ENCODE measurements at regions not wholly inside any gene's neighbourhood (a gene's known extent, or its start where the extent isn't known, plus 50 kb on each side); places are given as distances from the start of the nearest gene placed in this dataset.

GRCh38 chr2:18860179-18860578, 270.8 kb upstream of the NT5C1B start:
- DNase-seq = no peak

- DNase-seq = no peak
Measured at GRCh38 chr2:18856765-18857164, 267.4 kb upstream of the NT5C1B start.

GRCh38 chr2:18855027-18855426, 265.7 kb upstream of the NT5C1B start:
- DNase-seq = no peak

GRCh38 chr2:18849841-18850578, 260.6 kb upstream of the NT5C1B start:
- no peak for DNase-seq

DNA sequence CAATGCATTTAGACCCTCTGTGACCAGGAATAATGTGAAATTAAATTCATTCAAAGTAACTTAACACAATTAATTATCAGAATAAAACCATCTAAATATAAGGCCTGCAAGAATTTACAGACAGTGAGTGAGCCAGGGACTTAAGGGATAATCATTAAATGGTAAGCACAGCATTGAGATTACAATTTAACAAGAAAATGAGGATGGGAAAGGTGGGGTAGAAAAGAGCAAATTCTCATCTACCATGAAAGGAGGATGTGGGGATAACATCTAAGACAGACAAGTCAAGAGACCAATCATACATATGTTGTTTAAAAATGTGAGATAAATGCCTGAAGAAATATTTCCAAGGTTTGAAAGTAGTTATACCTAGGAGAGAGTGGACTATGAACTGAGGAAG, 259.3 kb upstream of the NT5C1B start:
- no peak for DNase-seq

DNA sequence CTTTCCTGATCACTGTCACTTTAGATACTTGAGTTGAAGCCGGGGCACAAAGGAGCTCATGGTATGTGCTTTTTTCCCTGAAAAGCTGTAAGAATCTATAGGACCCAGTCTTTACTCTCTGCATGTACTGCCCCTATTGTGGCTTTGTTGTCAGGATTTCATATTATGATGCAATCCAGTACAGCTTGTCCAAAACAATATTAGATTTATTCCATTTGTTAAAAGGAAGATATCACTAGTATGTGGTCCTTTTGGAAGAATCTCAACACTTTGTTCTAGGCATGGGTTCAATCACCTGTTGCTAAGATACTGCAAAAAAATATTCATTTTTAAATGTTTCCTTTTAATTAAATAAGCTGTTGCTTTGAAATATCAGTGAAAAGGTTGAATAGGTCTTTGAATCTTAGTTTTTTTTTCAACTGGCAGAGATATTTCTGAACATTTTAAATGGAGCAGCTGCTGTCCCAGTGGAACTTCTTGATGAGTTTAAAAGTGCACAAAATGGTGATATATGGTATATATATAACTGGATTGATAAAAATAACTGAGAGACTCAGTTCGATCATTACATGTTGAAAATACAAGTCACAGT, 256.6 kb upstream of the NT5C1B start:
- no peak for DNase-seq

DNA sequence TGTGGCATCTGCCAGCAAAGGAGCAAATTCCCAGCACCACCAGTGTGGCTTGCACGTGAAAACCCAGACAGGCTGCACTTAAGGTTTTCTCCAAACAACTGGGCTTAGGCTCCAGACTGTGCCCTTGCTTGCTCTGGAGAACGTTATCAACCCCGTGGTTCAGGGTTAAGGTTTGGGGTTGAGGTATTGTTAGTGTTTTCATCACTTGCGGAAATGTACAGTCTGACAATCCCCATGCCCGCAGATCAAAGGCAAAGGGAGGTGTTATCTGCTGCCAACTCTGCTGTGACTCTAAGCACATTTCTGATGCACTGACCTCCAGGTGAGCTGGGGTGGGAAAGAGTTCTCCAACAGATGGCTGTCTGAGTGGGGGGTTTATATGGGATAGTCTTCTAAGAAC, 253.5 kb upstream of the NT5C1B start:
- DNase-seq = no peak

- no peak for DNase-seq
Measured at GRCh38 chr2:18841248-18842150, 252.1 kb upstream of the NT5C1B start.

- no peak for DNase-seq
Measured at GRCh38 chr2:18837240-18837639, 247.9 kb upstream of the NT5C1B start.

DNA sequence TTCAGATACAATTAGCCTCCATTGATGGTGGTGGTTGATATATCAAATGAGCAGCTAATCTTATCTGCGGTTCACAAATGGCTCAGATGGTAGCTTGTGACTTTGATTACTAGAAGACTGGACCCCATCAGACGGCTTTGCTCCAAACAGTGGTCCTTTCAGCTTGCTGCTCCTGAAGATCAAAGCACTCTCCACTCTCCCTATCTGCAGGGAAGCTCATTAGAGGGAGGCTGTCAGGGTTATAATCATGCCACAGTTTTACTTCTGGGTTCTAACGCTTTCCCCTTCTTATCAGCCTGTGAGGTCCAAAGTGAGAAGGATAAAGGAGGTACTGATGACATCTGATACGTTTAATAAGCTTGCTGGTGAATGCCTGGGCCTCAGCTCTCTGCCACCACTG, 247.1 kb upstream of the NT5C1B start:
- DNase-seq = peak; percentile 65

- no peak for DNase-seq
Measured at GRCh38 chr2:18835787-18836186, 246.4 kb upstream of the NT5C1B start.

DNA sequence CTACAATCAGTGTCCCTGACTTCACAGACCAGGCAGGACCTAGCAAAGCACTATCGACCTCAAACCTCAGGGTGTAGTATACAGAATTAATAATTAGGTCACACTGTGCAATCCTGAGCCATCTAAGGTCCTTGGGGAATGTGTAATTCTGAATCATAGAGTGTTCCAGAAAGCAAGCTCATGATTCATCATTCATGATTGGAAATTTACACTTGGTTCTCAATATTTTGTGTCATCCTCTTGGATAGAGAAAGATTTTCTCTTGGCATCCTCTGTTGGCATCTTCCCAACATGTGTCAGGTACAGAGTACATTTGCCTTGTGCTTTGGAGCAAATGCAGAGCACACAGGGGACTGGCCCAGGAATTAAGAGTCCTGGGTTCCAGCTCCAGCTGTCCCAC, 245.0 kb upstream of the NT5C1B start:
- DNase-seq = no peak

- DNase-seq = no peak
Measured at GRCh38 chr2:18833941-18834340, 244.6 kb upstream of the NT5C1B start.

DNA sequence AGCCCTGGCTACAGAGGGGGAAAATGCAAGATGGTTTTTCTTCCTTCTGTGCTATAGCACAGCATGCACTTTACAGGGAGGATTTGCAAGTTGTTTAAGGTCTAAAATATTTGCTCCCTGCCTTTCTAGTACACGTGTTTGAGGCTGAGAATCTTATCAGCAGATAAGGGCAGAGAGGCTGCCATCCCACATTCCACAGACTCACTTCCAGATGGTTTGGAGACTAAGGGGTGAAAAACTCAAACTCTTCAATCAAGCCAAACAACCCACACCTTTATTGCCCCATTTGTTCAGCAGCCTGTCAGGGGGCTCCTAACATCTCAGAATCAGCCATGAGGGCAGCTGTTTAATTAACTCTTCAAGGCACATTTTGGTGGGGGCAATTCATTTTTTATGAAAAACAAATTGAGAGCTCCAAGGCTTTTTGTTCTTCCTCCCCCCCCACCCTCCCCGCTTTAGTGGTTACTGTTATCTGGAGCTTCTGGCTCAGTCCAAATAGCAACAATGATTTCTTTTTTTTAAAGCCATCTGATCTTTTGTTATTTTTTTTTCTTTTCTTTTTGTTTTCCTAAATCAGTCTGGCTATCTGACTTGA, 242.6 kb upstream of the NT5C1B start:
- peak; percentile 70 for DNase-seq

- DNase-seq = no peak
Measured at GRCh38 chr2:18830962-18831361, 241.6 kb upstream of the NT5C1B start.

DNA sequence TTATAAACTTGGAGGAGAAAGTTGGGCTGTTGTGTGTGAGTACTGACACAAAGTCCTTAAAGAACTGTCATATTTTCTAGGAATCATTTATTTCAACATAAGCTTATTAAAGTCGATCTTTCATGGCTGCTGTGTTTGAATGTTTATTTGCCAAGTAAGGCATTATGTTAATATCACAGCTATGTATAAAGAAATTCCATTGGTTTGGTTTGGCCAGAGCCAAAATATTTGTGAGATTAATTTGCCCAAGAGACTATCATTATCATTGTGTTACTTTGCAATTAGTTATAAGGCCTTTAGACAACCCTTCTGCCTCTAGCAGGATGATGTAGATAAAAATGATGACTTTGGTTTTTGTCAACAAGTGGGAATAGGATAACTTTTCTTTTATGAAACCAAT, 240.6 kb upstream of the NT5C1B start:
- no peak for DNase-seq

GRCh38 chr2:18829251-18829902, 240.0 kb upstream of the NT5C1B start:
- no peak for DNase-seq

DNA sequence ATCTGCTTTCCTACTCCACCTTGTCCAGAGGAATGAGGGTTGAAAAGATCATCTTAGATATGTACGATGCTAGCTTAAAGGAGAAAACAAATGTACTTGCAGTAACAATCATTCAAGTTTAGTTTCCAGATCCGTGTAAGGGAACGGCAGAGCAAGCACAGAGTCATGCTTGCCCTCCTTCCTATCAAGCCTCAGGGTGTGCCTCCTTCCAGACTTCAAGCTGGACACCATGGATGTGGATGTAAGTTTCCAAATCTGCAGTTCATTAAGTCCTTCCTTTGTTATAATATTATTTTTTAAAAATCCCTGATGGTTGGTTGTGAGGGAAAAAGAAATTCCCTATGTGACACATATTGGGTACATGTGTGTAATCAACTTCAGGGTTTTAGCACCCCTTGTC, 238.9 kb upstream of the NT5C1B start:
- no peak for DNase-seq

DNA sequence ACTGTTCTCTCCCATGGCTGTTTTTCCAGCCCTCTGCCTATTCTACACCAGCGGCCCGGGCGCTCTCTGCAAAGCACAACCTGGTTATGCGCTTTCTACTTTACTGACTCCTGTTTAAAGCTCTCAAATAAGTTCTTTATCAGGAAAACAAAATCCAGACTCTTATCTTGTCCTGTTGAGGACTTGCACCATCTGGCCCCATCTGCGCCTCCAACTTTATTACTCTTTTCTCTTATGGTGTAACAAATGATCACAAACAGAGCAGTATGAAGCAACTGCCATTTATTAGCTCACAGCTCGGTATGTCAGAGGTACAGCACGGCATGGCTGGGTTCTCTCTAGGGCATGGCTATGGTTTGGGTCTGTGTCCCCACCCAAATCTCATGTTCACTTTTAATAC, 236.5 kb upstream of the NT5C1B start:
- no peak for DNase-seq

- no peak for DNase-seq
Measured at GRCh38 chr2:18824915-18825314, 235.5 kb upstream of the NT5C1B start.

- no peak for DNase-seq
Measured at GRCh38 chr2:18824325-18824790, 235.0 kb upstream of the NT5C1B start.

GRCh38 chr2:18821431-18821830, 232.1 kb upstream of the NT5C1B start:
- DNase-seq = no peak

- DNase-seq = no peak
Measured at GRCh38 chr2:18820966-18821365, 231.6 kb upstream of the NT5C1B start.
